Keratinocyte (primary cell): ENCODE measurements at regions not wholly inside any gene's neighbourhood (a gene's known extent, or its start where the extent isn't known, plus 50 kb on each side); places are given as distances from the start of the nearest gene placed in this dataset.

Source experiments
- DNase-seq: peaks from one replicate; pipeline ENCODE4 v3.0.0-alpha.2; 2011; ENCODE audit warnings: low read depth, missing footprints, low spot score
- FAIRE-seq: peaks from 2 replicates; lab custom pipeline; 2011; peaks lifted over from hg19 to GRCh38; lab: Jason Lieb, UNC
- H2AFZ ChIP-seq: 2 replicates; pipeline ENCODE4 v1.6.0; 2012; ENCODE audit warnings: low read length, control low read depth, inconsistent platforms; ENCODE audit not compliant: control insufficient read depth
- H3K27ac ChIP-seq: 2 replicates; pipeline ENCODE4 v1.5.1; 2011; ENCODE audit warnings: low read length; ENCODE audit not compliant: control insufficient read depth, insufficient read depth
- H3K27me3 ChIP-seq: 3 replicates; pipeline ENCODE4 v1.6.0; 2011; ENCODE audit warnings: low read length; ENCODE audit not compliant: control insufficient read depth, insufficient read depth; ENCODE audit errors: extremely low read depth
- H3K36me3 ChIP-seq, 2 experiments: 2 replicates in 1 of 2; 3 replicates in 1 of 2; pipeline ENCODE4 v1.5.1; 2011; ENCODE audit warnings: low read length in 2 of 2, mild to moderate bottlenecking in 1 of 2; ENCODE audit not compliant: control insufficient read depth in 2 of 2, insufficient read depth in 2 of 2; ENCODE audit errors: extremely low read depth in 1 of 2
- H3K4me1 ChIP-seq: 3 replicates; pipeline ENCODE4 v1.5.1; 2011; ENCODE audit warnings: low read length; ENCODE audit not compliant: control insufficient read depth, insufficient read depth; ENCODE audit errors: extremely low read depth
- H3K4me2 ChIP-seq: 3 replicates; pipeline ENCODE4 v1.6.0; 2011; ENCODE audit warnings: low read depth, low read length; ENCODE audit not compliant: control insufficient read depth, insufficient read depth; ENCODE audit errors: extremely low read depth
- H3K4me3 ChIP-seq, 3 experiments: fragments of 200-600 bp in 1 of 3; sonication (generic) in 1 of 3; 2 replicates in 2 of 3; 3 replicates in 1 of 3; pipeline ENCODE4 v1.5.1; 2011 to 2016; ENCODE audit warnings: low read length in 3 of 3, mild to moderate bottlenecking in 3 of 3, control low read depth in 2 of 3, inconsistent platforms in 1 of 3, low read depth in 1 of 3, mixed read lengths in 1 of 3, mixed run types in 1 of 3, moderate library complexity in 1 of 3; ENCODE audit not compliant: control insufficient read depth in 2 of 3, insufficient read depth in 2 of 3; ENCODE audit errors: extremely low read depth in 1 of 3
- H3K79me2 ChIP-seq: 2 replicates; pipeline ENCODE4 v1.6.0; 2012; ENCODE audit warnings: low read length; ENCODE audit not compliant: control insufficient read depth, insufficient read depth
- H3K9ac ChIP-seq: 3 replicates; pipeline ENCODE4 v1.6.0; 2011; ENCODE audit warnings: low read length; ENCODE audit not compliant: control insufficient read depth, insufficient read depth; ENCODE audit errors: extremely low read depth
- H3K9me1 ChIP-seq: 3 replicates; pipeline ENCODE4 v1.6.0; 2011; ENCODE audit warnings: low read length; ENCODE audit not compliant: control insufficient read depth, insufficient read depth; ENCODE audit errors: extremely low read depth
- H3K9me3 ChIP-seq: 2 replicates; pipeline ENCODE4 v1.5.1; 2012; ENCODE audit warnings: low read depth, low read length; ENCODE audit not compliant: control insufficient read depth
- H4K20me1 ChIP-seq: 3 replicates; pipeline ENCODE4 v1.6.0; 2011; ENCODE audit warnings: low read length; ENCODE audit not compliant: control insufficient read depth, insufficient read depth; ENCODE audit errors: extremely low read depth
- CTCF ChIP-seq, 3 experiments: IDR thresholded peaks in 1 of 3; conservative IDR thresholded peaks in 1 of 3; optimal IDR thresholded peaks in 1 of 3; 2 replicates in 2 of 3; 3 replicates in 1 of 3; pipeline versions ENCODE3 to v1.5.1; 2011; ENCODE audit warnings: low read length in 3 of 3, mild to moderate bottlenecking in 3 of 3, moderate library complexity in 2 of 3, control low read depth in 1 of 3, inconsistent platforms in 1 of 3; ENCODE audit not compliant: insufficient read depth in 2 of 3; ENCODE audit errors: extremely low read depth in 1 of 3
- EZH2 ChIP-seq: IDR thresholded peaks from one replicate; pipeline ENCODE4 v1.6.1; 2012; ENCODE audit warnings: inconsistent platforms, mild to moderate bottlenecking, low read length, moderate library complexity
- dilution Hi-C: fragments of 300-500 bp; cut with MboI; formaldehyde crosslinking; loops from one replicate; pipeline ENCODE4 v1.7.0; 2020; ENCODE audit warnings: low sequenced_read_pairs; ENCODE audit not compliant: extremely low pct_ligation_motif_present

- FAIRE-seq (no peak), DNase-seq (no peak)
- no peak overlapping the region for H3K27ac ChIP-seq
- H3K9me1 ChIP-seq: no peaks in the 10 kb centered on the region
- no peaks in the 10 kb centered on the region for H3K79me2 ChIP-seq
- no peaks in the 10 kb centered on the region for H3K36me3 ChIP-seq
- H2AFZ ChIP-seq: no peak overlapping the region
- no peak overlapping the region for H3K4me3 ChIP-seq
- H3K9ac ChIP-seq: no peak overlapping the region
- no peak overlapping the region for H3K4me2 ChIP-seq
- H3K9me3 ChIP-seq: no peaks in the 10 kb centered on the region
- H3K27me3 ChIP-seq: no peaks in the 10 kb centered on the region
- no peak for TF ChIP-seq EZH2
- no peak for TF ChIP-seq CTCF (optimal IDR thresholded peaks at IDR 0.05 in 1 of 3, IDR thresholded peaks at IDR 0.05 in 1 of 3, conservative IDR thresholded peaks at IDR 0.05 in 1 of 3; ENCODE audit: extremely low read depth in 1 of 3, insufficient read depth in 2 of 3, low read length in 3 of 3)
- no peaks in the 10 kb centered on the region for H4K20me1 ChIP-seq
- H3K4me1 ChIP-seq: peaks cover 2% of the 10 kb centered on the region
- dilution Hi-C loops: no loop called here
Observed at GRCh38 chr4:31548823-31549222, 828.7 kb downstream of the PCDH7 start.

DNA sequence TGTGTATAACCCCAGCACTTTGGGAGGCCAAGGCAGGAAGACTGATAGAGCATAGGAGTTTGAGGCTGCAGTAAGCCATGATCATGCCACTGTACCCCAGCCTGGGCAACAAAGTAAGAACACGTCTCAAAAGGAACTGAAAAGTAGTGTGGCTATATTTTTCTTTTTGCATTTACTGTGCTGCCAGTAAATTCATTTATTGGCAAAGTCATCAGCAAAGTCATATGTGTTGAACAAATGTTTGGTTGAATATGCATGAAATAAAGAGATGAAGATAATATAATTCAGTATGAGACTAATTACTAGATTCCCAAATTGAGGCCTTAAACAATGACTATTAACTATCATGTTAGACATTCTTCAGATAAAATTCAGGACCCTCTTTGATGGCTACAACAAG lies 829.1 kb downstream of the PCDH7 start:
- H3K9me3 ChIP-seq: no peaks in the 10 kb centered on the region
- DNase-seq (no peak), FAIRE-seq (no peak)
- H4K20me1 ChIP-seq: no peaks in the 10 kb centered on the region
- H3K27ac ChIP-seq: no peak overlapping the region
- no peak overlapping the region for H3K4me2 ChIP-seq
- H3K36me3 ChIP-seq: no peaks in the 10 kb centered on the region
- TF ChIP-seq CTCF (optimal IDR thresholded peaks at IDR 0.05 in 1 of 3, IDR thresholded peaks at IDR 0.05 in 1 of 3, conservative IDR thresholded peaks at IDR 0.05 in 1 of 3; ENCODE audit: extremely low read depth in 1 of 3, insufficient read depth in 2 of 3, low read length in 3 of 3) (no peak), EZH2 (no peak)
- H3K9ac ChIP-seq: no peak overlapping the region
- dilution Hi-C loops: no loop called here
- no peaks in the 10 kb centered on the region for H3K79me2 ChIP-seq
- no peaks in the 10 kb centered on the region for H3K27me3 ChIP-seq
- no peaks in the 10 kb centered on the region for H3K9me1 ChIP-seq
- no peak overlapping the region for H3K4me3 ChIP-seq
- H3K4me1 ChIP-seq: peaks cover 2% of the 10 kb centered on the region
- H2AFZ ChIP-seq: no peak overlapping the region
